Lung (tissue), 11 donors: ENCODE measurements at regions not wholly inside any gene's neighbourhood (a gene's known extent, or its start where the extent isn't known, plus 50 kb on each side); places are given as distances from the start of the nearest gene placed in this dataset.

Experiments
- ATAC-seq: fragments of 200-7000 bp; cut with Tn5 transposase; one replicate; pipeline ENCODE4 v1.9.1; 2020; ENCODE audit warnings: moderate number of reproducible peaks; ENCODE audit not compliant: insufficient read depth, low FRiP score
- DNase-seq, 3 donors: peaks; one replicate each; pipeline ENCODE4 v3.0.0-alpha.2; 2013 to 2017
- H3K27ac ChIP-seq, 2 donors: one replicate each; pipeline ENCODE4 v1.5.1; 2013; ENCODE audit warnings: mild to moderate bottlenecking in 2 of 2, moderate library complexity in 2 of 2, control low read depth in 1 of 2, inconsistent platforms in 1 of 2, low read depth in 1 of 2, low read length in 1 of 2
- H3K27me3 ChIP-seq, 3 donors: one replicate each; pipeline ENCODE4 v1.5.1; 2013; ENCODE audit warnings: low read length in 2 of 3; ENCODE audit not compliant: control insufficient read depth in 3 of 3, insufficient read depth in 3 of 3
- H3K36me3 ChIP-seq, 4 donors: one replicate each; pipeline ENCODE4 v1.5.1; 2013; ENCODE audit warnings: low read length in 4 of 4, mild to moderate bottlenecking in 1 of 4, moderate library complexity in 1 of 4; ENCODE audit not compliant: control insufficient read depth in 4 of 4, insufficient read depth in 4 of 4
- H3K4me1 ChIP-seq, 5 donors: one replicate each; pipeline ENCODE4 v1.5.1; 2013; ENCODE audit warnings: low read length in 5 of 5, mild to moderate bottlenecking in 2 of 5, moderate library complexity in 1 of 5; ENCODE audit not compliant: control insufficient read depth in 5 of 5, insufficient read depth in 5 of 5
- H3K4me3 ChIP-seq: one replicate; pipeline ENCODE4 v1.5.1; 2013; ENCODE audit warnings: mild to moderate bottlenecking, control low read depth, moderate library complexity
- H3K9ac ChIP-seq, 2 donors: one replicate each; pipeline ENCODE4 v1.5.1; 2013; ENCODE audit warnings: low read length in 2 of 2, control low read depth in 1 of 2; ENCODE audit not compliant: insufficient read depth in 1 of 2
- H3K9me3 ChIP-seq, 4 donors: one replicate each; pipeline ENCODE4 v1.5.1; 2013; ENCODE audit warnings: low read length in 3 of 4, mild to moderate bottlenecking in 1 of 4, moderate library complexity in 1 of 4; ENCODE audit not compliant: control insufficient read depth in 4 of 4, insufficient read depth in 3 of 4
- WGBS, 2 donors: extraction: QIAGEN DNeasy Blood & Tissue Kit; methylation state at CpG; one replicate each; pipeline ENCODE4 v1.1.7; 2013; 5-methylcytosine and 5-hydroxymethylcytosine counted together
- TF ChIP-seq, protein P1 (sequence below): IDR thresholded peaks from 2 replicates; pipeline ENCODE4 v1.5.1; 2012; ENCODE audit warnings: mild to moderate bottlenecking; ENCODE audit errors: control extremely low read depth, extremely low read depth
- donor health status: control.
- donor health status: control.
- donor health status: Bipolar disorder and iron deficiency.
- donor health status: healthy.
- donor health status: DM: yes; HTN: yes; CAD: no.

DNA sequence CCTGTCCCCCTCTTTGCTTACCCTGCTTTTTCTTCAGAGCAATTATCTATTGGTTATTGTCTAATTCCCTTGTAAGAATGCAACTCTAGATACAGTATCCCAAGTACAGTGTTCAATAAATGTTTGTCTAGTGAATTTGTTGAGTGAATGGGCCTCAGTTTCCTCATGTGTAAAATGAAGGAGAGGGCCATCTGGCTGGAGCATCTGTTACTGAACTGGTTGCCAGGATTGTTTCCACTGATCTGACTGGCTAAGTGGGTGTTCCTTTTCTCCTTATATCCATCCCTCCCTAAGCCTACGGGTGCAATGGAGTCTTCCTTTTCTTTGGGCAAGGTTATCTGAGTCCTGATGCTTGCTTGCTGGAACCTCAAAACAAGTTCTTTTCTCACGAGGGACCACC lies 185.2 kb upstream of the RPS6KA3 start:
- H3K36me3 ChIP-seq, result no peaks in the 10 kb centered on the region
- H3K9me3 ChIP-seq, result no peaks in the 10 kb centered on the region
- H3K27me3 ChIP-seq, result peaks cover 0 to 34% (median 31%) of the 10 kb centered on the region in 3 donors
- WGBS, 2 donors, result 63 to 95% methylated on average over 2 of the region's 2 CpGs
- DNase-seq (no peak), ATAC-seq (no peak)
- TF ChIP-seq, protein P1, sequence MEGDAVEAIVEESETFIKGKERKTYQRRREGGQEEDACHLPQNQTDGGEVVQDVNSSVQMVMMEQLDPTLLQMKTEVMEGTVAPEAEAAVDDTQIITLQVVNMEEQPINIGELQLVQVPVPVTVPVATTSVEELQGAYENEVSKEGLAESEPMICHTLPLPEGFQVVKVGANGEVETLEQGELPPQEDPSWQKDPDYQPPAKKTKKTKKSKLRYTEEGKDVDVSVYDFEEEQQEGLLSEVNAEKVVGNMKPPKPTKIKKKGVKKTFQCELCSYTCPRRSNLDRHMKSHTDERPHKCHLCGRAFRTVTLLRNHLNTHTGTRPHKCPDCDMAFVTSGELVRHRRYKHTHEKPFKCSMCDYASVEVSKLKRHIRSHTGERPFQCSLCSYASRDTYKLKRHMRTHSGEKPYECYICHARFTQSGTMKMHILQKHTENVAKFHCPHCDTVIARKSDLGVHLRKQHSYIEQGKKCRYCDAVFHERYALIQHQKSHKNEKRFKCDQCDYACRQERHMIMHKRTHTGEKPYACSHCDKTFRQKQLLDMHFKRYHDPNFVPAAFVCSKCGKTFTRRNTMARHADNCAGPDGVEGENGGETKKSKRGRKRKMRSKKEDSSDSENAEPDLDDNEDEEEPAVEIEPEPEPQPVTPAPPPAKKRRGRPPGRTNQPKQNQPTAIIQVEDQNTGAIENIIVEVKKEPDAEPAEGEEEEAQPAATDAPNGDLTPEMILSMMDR, result no peak
- H3K9ac ChIP-seq, result no peak overlapping the region
- no peak overlapping the region for H3K27ac ChIP-seq
- H3K4me3 ChIP-seq, result no peak overlapping the region
- H3K4me1 ChIP-seq, result no peaks in the 10 kb centered on the region

DNA sequence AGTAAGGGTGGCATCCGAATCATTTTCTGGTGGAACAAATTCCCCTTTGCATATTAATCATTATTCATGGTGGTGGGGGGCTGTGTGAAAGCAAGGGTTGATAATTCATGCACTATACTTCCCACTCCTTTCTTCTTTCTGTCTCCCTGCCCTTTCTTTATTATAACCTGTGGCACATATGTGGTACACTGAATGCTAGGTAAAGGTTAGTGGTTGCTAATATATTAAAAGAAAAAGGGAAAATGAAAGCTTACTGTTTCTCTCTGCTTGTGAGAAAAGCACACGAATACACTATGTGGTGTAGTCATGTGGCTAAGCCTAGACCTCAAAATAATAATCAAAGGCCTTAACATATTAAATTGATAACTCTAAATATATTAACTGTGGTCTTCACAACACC lies 178.4 kb upstream of the RPS6KA3 start:
- Histone ChIP-seq H3K9me3 (no peaks in the 10 kb centered on the region), H3K9ac (no peak overlapping the region), H3K36me3 (no peaks in the 10 kb centered on the region), H3K27ac (no peak overlapping the region), H3K4me3 (no peak overlapping the region), H3K27me3 (peaks cover 0 to 38% (median 16%) of the 10 kb centered on the region in 3 donors), H3K4me1 (no peaks in the 10 kb centered on the region)
- no peak for DNase-seq
- TF ChIP-seq, protein P1, result no peak
- 53 to 79% methylated on average over 2 of the region's 2 CpGs for WGBS, 2 donors
- no peak for ATAC-seq

DNA sequence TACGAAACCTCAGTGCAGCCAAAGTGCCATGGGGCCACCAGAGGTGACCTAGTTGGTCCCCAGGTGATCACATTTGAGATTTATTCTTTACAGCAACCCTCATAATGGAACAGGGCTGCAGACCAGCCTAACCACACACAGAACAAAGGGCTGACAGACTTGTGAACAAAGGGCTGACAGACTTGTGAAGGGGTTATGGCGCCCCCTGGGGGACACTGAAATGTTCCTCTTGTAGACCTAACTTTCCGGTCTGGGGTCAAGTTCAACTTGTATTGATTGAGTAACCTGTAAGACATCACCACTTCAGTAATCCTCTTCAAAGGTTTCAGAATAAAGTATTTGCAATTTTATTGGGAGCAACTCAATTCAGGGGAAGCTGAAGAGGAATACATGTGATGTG lies 175.9 kb upstream of the RPS6KA3 start:
- ATAC-seq, result peak; percentile 83
- H3K27me3 ChIP-seq, result peaks cover 0 to 42% (median 16%) of the 10 kb centered on the region in 3 donors
- no peak overlapping the region for H3K27ac ChIP-seq
- H3K9me3 ChIP-seq, result no peaks in the 10 kb centered on the region
- no peaks in the 10 kb centered on the region for H3K4me1 ChIP-seq
- 31 to 36% methylated on average over 3 of the region's 3 CpGs for WGBS, 2 donors
- peak; percentile 66 to 83 (median 75) for DNase-seq
- no peaks in the 10 kb centered on the region for H3K36me3 ChIP-seq
- H3K4me3 ChIP-seq, result no peak overlapping the region
- TF ChIP-seq, protein P1, result peak; percentile 43
- no peak overlapping the region for H3K9ac ChIP-seq

DNA sequence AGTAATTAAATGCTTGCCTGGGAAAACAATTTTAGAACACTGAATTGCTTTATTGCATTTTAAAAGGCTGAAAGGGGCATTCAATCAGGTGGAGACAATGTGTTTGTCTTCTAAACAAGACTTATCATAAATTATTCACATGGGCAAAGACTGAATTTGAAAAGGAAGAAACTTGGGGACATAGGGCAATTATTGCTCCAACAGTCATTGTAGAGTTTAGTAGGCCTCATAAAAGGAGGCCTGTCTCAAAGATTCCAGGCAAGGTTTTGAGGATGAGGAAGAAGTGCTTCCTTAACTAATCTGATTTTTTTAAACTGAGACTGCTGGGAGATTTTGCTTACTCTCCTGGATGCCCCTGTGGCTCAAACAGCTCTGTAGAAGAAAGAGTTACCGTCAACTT lies 174.4 kb upstream of the RPS6KA3 start:
- Histone ChIP-seq H3K9ac (no peak overlapping the region), H3K27ac (no peak overlapping the region), H3K4me1 (no peaks in the 10 kb centered on the region), H3K9me3 (no peaks in the 10 kb centered on the region), H3K36me3 (no peaks in the 10 kb centered on the region), H3K4me3 (no peak overlapping the region), H3K27me3 (peaks cover 0 to 36% (median 18%) of the 10 kb centered on the region in 3 donors)
- TF ChIP-seq, protein P1, result no peak
- ATAC-seq (no peak), DNase-seq (no peak)
- 77 to 82% methylated on average over 1 of the region's 1 CpG for WGBS, 2 donors
